K562 (cell line): ENCODE measurements at regions not wholly inside any gene's neighbourhood (a gene's known extent, or its start where the extent isn't known, plus 50 kb on each side); places are given as distances from the start of the nearest gene placed in this dataset.

Source experiments
- ATAC-seq: fragments of 200-7000 bp; cut with Tn5 transposase; 3 replicates; pipeline ENCODE4 v1.9.1; 2020; ENCODE audit warnings: moderate library complexity
- BruUV-seq: library from RNA; stranded (reverse); fragments of 400-500 nt; replicated peaks from 2 replicates; lab custom pipeline; 2021; lab: Mats Ljungman, UMichigan
- CTCF ChIA-PET: fragments of 300-600 bp; formaldehyde crosslinking; extraction: SDS; loops from one replicate; lab custom pipeline; 2021; ENCODE audit warnings: low intra/inter-chr PET ratio; lab: Yijun Ruan, JAX
- POLR2A ChIA-PET: fragments of 300-600, 350-650 bp; sonication (Branson Sonifier 250); formaldehyde crosslinking; extraction: SDS; loops from one replicate; lab custom pipeline; 2021; ENCODE audit warnings: antibody characterized with exemption, inconsistent platforms; lab: Yijun Ruan, JAX
- DNase-seq, 4 experiments: peaks; one replicate each; pipeline versions ENCODE4 v3.0.0 to v3.0.0-alpha.2; 2011 to 2018; ENCODE audit warnings: low spot score in 3 of 4, mixed read lengths in 3 of 4; ENCODE audit errors: extremely low read depth in 1 of 4
- FAIRE-seq: peaks from 2 replicates; lab custom pipeline; 2011; peaks lifted over from hg19 to GRCh38; lab: Jason Lieb, UNC
- H2AFZ ChIP-seq: 2 replicates; pipeline ENCODE4 v1.6.0; 2011; ENCODE audit warnings: low read depth, low read length, control low read depth, inconsistent platforms
- H3K27ac ChIP-seq: fragments of 200-600 bp; 3 replicates; pipeline ENCODE4 v1.8.0; 2011; ENCODE audit warnings: low read depth, mild to moderate bottlenecking, control low read depth, inconsistent platforms, low read length, moderate library complexity, mixed read lengths; ENCODE audit errors: extremely low read depth
- H3K27me3 ChIP-seq, 2 experiments: fragments of 300-600 bp in 1 of 2; 2 replicates in 1 of 2; 3 replicates in 1 of 2; pipeline versions ENCODE4 v1.6.0 to v1.8.0; 2011; ENCODE audit warnings: inconsistent platforms in 2 of 2, low read length in 2 of 2, mild to moderate bottlenecking in 1 of 2, mixed read lengths in 1 of 2, moderate library complexity in 1 of 2; ENCODE audit not compliant: control insufficient read depth in 2 of 2, insufficient read depth in 2 of 2
- H3K36me3 ChIP-seq: fragments of 300-600 bp; 3 replicates; pipeline ENCODE4 v1.8.0; 2011; ENCODE audit warnings: mild to moderate bottlenecking, low read length, inconsistent platforms; ENCODE audit not compliant: control insufficient read depth, insufficient read depth
- H3K4me1 ChIP-seq, 2 experiments: fragments of 200-600 bp in 1 of 2; replicated peaks in 1 of 2; 2 replicates in 1 of 2; 3 replicates in 1 of 2; pipeline versions ENCODE4 v1.5.1 to v1.8.0; 2011; ENCODE audit warnings: inconsistent platforms in 2 of 2, low read length in 2 of 2, mild to moderate bottlenecking in 1 of 2, mixed read lengths in 1 of 2, moderate library complexity in 1 of 2; ENCODE audit not compliant: control insufficient read depth in 2 of 2, insufficient read depth in 2 of 2
- H3K4me2 ChIP-seq: 2 replicates; pipeline ENCODE4 v1.6.1; 2011; ENCODE audit warnings: low read length, control low read depth, inconsistent platforms, mixed read lengths; ENCODE audit not compliant: insufficient read depth
- H3K4me3 ChIP-seq: fragments of 200-600 bp; sonication (generic), shearing (Covaris generic); 2 replicates; pipeline ENCODE4 v1.5.1; 2016; ENCODE audit warnings: control low read depth, inconsistent platforms
- H3K79me2 ChIP-seq: fragments of 200-600 bp; 3 replicates; pipeline ENCODE4 v1.8.0; 2011; ENCODE audit warnings: low read length, inconsistent platforms; ENCODE audit not compliant: control insufficient read depth, insufficient read depth
- H3K9ac ChIP-seq, 2 experiments: 2 replicates each; pipeline versions ENCODE4 v1.6.0 to v1.6.1; 2011; ENCODE audit warnings: low read depth in 2 of 2, low read length in 2 of 2, control low read depth in 1 of 2, inconsistent platforms in 1 of 2, mild to moderate bottlenecking in 1 of 2, mixed read lengths in 1 of 2; ENCODE audit not compliant: insufficient read depth in 1 of 2
- H3K9me1 ChIP-seq: one replicate; pipeline ENCODE4 v1.6.0; 2011; ENCODE audit warnings: inconsistent platforms, mild to moderate bottlenecking, low read length, moderate library complexity; ENCODE audit not compliant: control insufficient read depth, insufficient read depth
- H3K9me3 ChIP-seq: replicated peaks from 2 replicates; pipeline ENCODE4 v1.5.1; 2011; ENCODE audit warnings: low read depth, low read length, inconsistent platforms; ENCODE audit not compliant: control insufficient read depth, insufficient read depth
- H4K20me1 ChIP-seq: replicated peaks from 2 replicates; pipeline ENCODE4 v1.6.1; 2011; ENCODE audit warnings: low read length, inconsistent platforms, mixed read lengths; ENCODE audit not compliant: control insufficient read depth, insufficient read depth
- BRF1 ChIP-seq: IDR thresholded peaks from 3 replicates; pipeline ENCODE4 v1.6.1; 2011; ENCODE audit warnings: borderline replicate concordance, mild to moderate bottlenecking; ENCODE audit not compliant: insufficient read length; ENCODE audit errors: extremely low read depth
- CREB3L1 ChIP-seq: fragments of 450-650 bp; IDR thresholded peaks from 2 replicates; pipeline ENCODE4 v1.6.1; 2014; ENCODE audit warnings: low read depth, mild to moderate bottlenecking, moderate library complexity, borderline replicate concordance
- CUX1 ChIP-seq: fragments of 200-800 bp; sonication (Bioruptor generic); IDR thresholded peaks from 2 replicates; pipeline ENCODE4 v1.6.1; 2016; ENCODE audit warnings: missing genetic modification characterization, missing compliant biosample characterization
- GABPA ChIP-seq: fragments of 200-800 bp; sonication (Bioruptor generic); conservative IDR thresholded peaks from 2 replicates; pipeline ENCODE4 v1.6.1; 2016; ENCODE audit warnings: low read depth, missing genetic modification characterization, missing compliant biosample characterization
- KLF13 ChIP-seq: fragments of 450-650 bp; IDR thresholded peaks from 2 replicates; pipeline ENCODE4 v1.6.1; 2016; ENCODE audit warnings: missing genetic modification characterization, low read depth, mild to moderate bottlenecking, missing compliant biosample characterization, moderate library complexity, borderline replicate concordance
- MCM3 ChIP-seq: fragments of 450-650 bp; IDR thresholded peaks from 2 replicates; pipeline ENCODE4 v1.6.1; 2016
- MLX ChIP-seq, 2 experiments: fragments of 450-650 bp in 1 of 2; sonication (generic) in 1 of 2; formaldehyde crosslinking; conservative IDR thresholded peaks; 2 replicates each; pipeline versions ENCODE4 v1.4.0 to v1.8.1; 2020 to 2022; ENCODE audit warnings: mild to moderate bottlenecking in 1 of 2, missing genetic modification reagents in 1 of 2
- RFX5 ChIP-seq: IDR thresholded peaks from 2 replicates; pipeline ENCODE4 v1.6.1; 2011; ENCODE audit warnings: low read depth, mild to moderate bottlenecking, improper control_type of control experiment, low read length
- SAFB ChIP-seq: fragments of 200-400 bp; formaldehyde crosslinking; IDR thresholded peaks from 2 replicates; pipeline ENCODE4 v1.6.1; 2017; ENCODE audit warnings: low read depth, low read length, borderline replicate concordance
- SMAD4 ChIP-seq: fragments of 250-450 bp; sonication (Bioruptor Pico); conservative IDR thresholded peaks from 2 replicates; pipeline ENCODE4 v1.8.0; 2021; ENCODE audit warnings: inconsistent platforms, mild to moderate bottlenecking, moderate library complexity
- SUPT5H ChIP-seq: fragments of 450-650 bp; IDR thresholded peaks from 2 replicates; pipeline ENCODE4 v1.6.1; 2016
- VEZF1 ChIP-seq: fragments of 200-800 bp; sonication (Bioruptor generic); IDR thresholded peaks from 2 replicates; pipeline ENCODE4 v1.6.1; 2017; ENCODE audit warnings: missing genetic modification characterization, missing compliant biosample characterization
- ZEB2 ChIP-seq: fragments of 450-650 bp; IDR thresholded peaks from 2 replicates; pipeline ENCODE4 v1.6.1; 2016
- ZNF431 ChIP-seq: sonication (generic); formaldehyde crosslinking; IDR thresholded peaks from 2 replicates; pipeline ENCODE4 v1.8.0; 2022; ENCODE audit warnings: mild to moderate bottlenecking, missing genetic modification reagents
- WGBS: fragments of 100-300 bp; shearing (Covaris generic); methylation state at CpG from one replicate; pipeline ENCODE4 v1.1.6; 2016; ENCODE audit warnings: low coverage, mixed read lengths; ENCODE audit not compliant: insufficient coverage; ENCODE audit errors: missing lambda C conversion rate; 5-methylcytosine and 5-hydroxymethylcytosine counted together
- in situ Hi-C: fragments of 300-500 bp; cut with MboI; formaldehyde crosslinking; loops from 4 replicates; pipeline ENCODE4 v1.15.0; 2018; ENCODE audit warnings: inconsistent platforms, mixed read lengths
- intact Hi-C: fragments of 100-400 bp; cut with micrococcal nuclease; formaldehyde crosslinking; loops from 2 replicates; pipeline ENCODE4 v1.14.2; 2022

GRCh38 chr14:98955741-98956070 is 316.3 kb downstream of the BCL11B start (continued):
- TF ChIP-seq SMAD4 = no peak

- no peaks in the 10 kb centered on the region for H4K20me1 ChIP-seq
- H3K4me1 ChIP-seq = no peaks in the 10 kb centered on the region
- ChIA-PET CTCF (no interaction called here), POLR2A (interaction anchor here (0.6 kb wide), 1 partner anchor 74 kb away, joined by 3 read pairs; no protein-coding TSS in a partner anchor)
- no peaks in the 10 kb centered on the region for H3K36me3 ChIP-seq
- no TSS peak for BruUV-seq
- no peak overlapping the region for H3K4me2 ChIP-seq
- no peak overlapping the region for H2AFZ ChIP-seq
- no peak for DNase-seq
- no peak overlapping the region for H3K4me3 ChIP-seq
- H3K9ac ChIP-seq = no peak overlapping the region
- ATAC-seq = no peak
- H3K9me3 ChIP-seq = no peaks in the 10 kb centered on the region
- peaks cover 0 to 14% of the 10 kb centered on the region in 2 experiments; a peak in 2 of 5 replicates for H3K27me3 ChIP-seq
- 0% methylated on average over 7 of the region's 7 CpGs for WGBS
- no peak for FAIRE-seq
- H3K9me1 ChIP-seq = no peaks in the 10 kb centered on the region
- no peaks in the 10 kb centered on the region for H3K79me2 ChIP-seq
- intact Hi-C loops = no loop called here
- in situ Hi-C loops = no loop called here
- H3K27ac ChIP-seq = no peak overlapping the region
- no peak for TF ChIP-seq KLF13 (tag)
- TF ChIP-seq MLX (CRISPR knock-in tag; conservative IDR thresholded peaks at IDR 0.05) = no peak
- no peak for TF ChIP-seq ZNF431 (CRISPR knock-in tag)
- TF ChIP-seq VEZF1 = no peak
- TF ChIP-seq BRF1 = no peak
- TF ChIP-seq SAFB = no peak
- TF ChIP-seq RFX5 = no peak
- TF ChIP-seq CREB3L1 = no peak
- no peak for TF ChIP-seq CUX1 (CRISPR knock-in tag)
- no peak for TF ChIP-seq SUPT5H
- no peak for TF ChIP-seq GABPA (tag)
- TF ChIP-seq MCM3 = no peak
- TF ChIP-seq ZEB2 = no peak
Measured at GRCh38 chr14:98956181-98956580, 315.8 kb downstream of the BCL11B start.
